ENCODE measurements at regions not wholly inside any gene's neighbourhood (a gene's known extent, or its start where the extent isn't known, plus 50 kb on each side); places are given as distances from the start of the nearest gene placed in this dataset.

DNA sequence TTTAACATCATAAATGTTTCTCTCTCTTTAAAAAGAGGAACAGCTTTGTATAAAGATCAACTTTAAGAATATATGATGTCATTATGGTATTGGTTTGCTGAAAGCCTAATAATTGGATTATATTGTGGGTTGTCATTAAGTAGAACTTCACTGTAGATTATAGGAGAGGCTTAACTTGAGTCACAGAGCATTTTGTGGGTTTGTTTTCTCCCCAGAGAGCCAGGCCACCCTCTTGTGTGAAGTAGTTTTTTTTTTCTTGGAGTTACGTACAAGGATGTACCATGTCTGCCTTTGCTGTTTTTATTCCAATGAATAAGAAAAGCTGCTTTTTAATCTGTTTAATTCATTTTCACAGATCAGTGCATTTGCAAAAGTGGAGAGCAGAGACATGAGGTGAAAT lies 354.8 kb upstream of the TBL1XR1 start:
- TF ChIP-seq, protein P1, sequence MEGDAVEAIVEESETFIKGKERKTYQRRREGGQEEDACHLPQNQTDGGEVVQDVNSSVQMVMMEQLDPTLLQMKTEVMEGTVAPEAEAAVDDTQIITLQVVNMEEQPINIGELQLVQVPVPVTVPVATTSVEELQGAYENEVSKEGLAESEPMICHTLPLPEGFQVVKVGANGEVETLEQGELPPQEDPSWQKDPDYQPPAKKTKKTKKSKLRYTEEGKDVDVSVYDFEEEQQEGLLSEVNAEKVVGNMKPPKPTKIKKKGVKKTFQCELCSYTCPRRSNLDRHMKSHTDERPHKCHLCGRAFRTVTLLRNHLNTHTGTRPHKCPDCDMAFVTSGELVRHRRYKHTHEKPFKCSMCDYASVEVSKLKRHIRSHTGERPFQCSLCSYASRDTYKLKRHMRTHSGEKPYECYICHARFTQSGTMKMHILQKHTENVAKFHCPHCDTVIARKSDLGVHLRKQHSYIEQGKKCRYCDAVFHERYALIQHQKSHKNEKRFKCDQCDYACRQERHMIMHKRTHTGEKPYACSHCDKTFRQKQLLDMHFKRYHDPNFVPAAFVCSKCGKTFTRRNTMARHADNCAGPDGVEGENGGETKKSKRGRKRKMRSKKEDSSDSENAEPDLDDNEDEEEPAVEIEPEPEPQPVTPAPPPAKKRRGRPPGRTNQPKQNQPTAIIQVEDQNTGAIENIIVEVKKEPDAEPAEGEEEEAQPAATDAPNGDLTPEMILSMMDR (IDR thresholded peaks at IDR 0.05), result no peak
- no peak for TF ChIP-seq POLR2AphosphoS5 (IDR thresholded peaks at IDR 0.05)
